ENCODE measurements at regions not wholly inside any gene's neighbourhood (a gene's known extent, or its start where the extent isn't known, plus 50 kb on each side); places are given as distances from the start of the nearest gene placed in this dataset.

DNA sequence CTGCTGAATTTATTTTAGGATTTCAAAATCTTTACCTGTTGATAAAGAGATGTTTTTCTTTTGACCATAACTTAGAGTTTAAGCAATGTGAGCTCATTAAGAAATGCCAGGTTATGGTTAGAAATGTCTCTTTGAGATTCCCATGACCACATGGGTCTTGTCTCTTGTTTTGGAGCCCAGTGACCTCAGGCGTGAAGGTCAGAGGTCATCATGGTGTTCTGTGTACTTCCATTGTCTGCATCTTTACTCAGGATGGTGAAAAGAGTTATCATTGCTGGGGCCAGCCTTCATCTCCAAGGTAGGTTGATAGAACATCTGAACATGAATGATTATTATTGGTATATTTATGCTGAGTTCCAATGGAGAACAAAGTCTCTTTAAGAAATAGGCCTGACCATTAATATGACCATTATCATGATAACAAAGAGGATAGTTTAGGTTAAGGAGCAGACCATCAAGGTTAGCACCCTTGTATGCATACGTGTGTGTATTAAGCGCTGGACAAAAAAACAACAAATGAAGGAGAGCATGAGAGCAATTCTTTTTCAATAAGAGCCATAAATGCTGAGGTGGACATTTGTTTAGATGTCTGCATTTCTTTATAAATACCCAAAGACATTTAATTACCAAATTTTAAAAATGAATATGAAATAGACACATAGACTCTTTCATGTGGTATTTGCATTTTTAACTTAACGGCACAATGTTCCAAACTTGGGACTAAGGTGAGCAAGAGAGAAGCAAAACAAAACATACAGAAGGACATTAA lies 120.6 kb upstream of the PAQR3 start:
- Mint-ChIP-seq H3K36me3 (ENCODE audit: low read depth) (no peaks in the 10 kb centered on the region), H3K4me3 (no peak overlapping the region), H3K27me3 (ENCODE audit: low read depth) (peaks cover 2% of the 10 kb centered on the region), H3K4me1 (ENCODE audit: low read depth) (no peaks in the 10 kb centered on the region), H3K27ac (no peak overlapping the region), H3K9me3 (ENCODE audit: insufficient read depth) (no peaks in the 10 kb centered on the region)
- POLR2A ChIA-PET, result no interaction called here
- CTCF ChIA-PET, result no interaction called here
- ATAC-seq (no peak), DNase-seq (no peak)

GRCh38 chr4:79057772-79058171 lies 118.5 kb upstream of the PAQR3 start:
- ChIA-PET CTCF (no interaction called here), POLR2A (no interaction called here)
- Mint-ChIP-seq H3K4me3 (no peak overlapping the region), H3K27ac (no peak overlapping the region), H3K9me3 (ENCODE audit: insufficient read depth) (no peaks in the 10 kb centered on the region), H3K27me3 (ENCODE audit: low read depth) (peaks cover 2% of the 10 kb centered on the region), H3K4me1 (ENCODE audit: low read depth) (no peaks in the 10 kb centered on the region), H3K36me3 (ENCODE audit: low read depth) (no peaks in the 10 kb centered on the region)
- no peak for ATAC-seq
- DNase-seq, result no peak

DNA sequence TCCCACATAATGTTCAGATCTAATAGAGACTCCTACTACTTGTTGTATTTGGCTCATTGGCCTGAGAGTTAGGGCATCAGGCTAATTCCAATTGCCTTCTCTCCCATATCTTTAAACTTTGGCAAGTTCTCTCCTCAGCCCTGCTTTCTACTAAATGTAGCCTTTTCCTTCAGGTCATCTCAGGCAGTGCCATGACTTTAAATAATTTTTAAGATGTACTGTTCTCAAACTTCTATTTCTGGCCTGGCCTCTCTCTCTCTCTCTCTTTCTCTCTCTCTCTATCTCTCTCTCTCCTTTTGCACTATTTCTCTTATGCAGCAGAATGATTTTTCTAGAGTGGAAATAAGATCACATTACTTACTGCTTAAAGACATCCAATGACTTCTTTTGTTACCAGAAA lies 114.5 kb upstream of the PAQR3 start:
- POLR2A ChIA-PET, result no interaction called here
- Mint-ChIP-seq H3K4me3 (no peak overlapping the region), H3K36me3 (ENCODE audit: low read depth) (no peaks in the 10 kb centered on the region), H3K4me1 (ENCODE audit: low read depth) (no peaks in the 10 kb centered on the region), H3K27me3 (ENCODE audit: low read depth) (peaks cover 2% of the 10 kb centered on the region), H3K27ac (no peak overlapping the region), H3K9me3 (ENCODE audit: insufficient read depth) (no peaks in the 10 kb centered on the region)
- no peak for ATAC-seq
- CTCF ChIA-PET, result interaction anchor here (0.6 kb wide), 1 partner anchor 21 kb away, joined by 3 read pairs; no protein-coding TSS in a partner anchor
- DNase-seq, result no peak

GRCh38 chr4:79050541-79050880 lies 111.3 kb upstream of the PAQR3 start:
- DNase-seq (no peak), ATAC-seq (no peak)
- ChIA-PET POLR2A (no interaction called here), CTCF (no interaction called here)
- no peak overlapping the region for H3K27ac Mint-ChIP-seq
- no peak overlapping the region for H3K4me3 Mint-ChIP-seq
- H3K9me3 Mint-ChIP-seq (ENCODE audit: insufficient read depth), result no peaks in the 10 kb centered on the region
- H3K4me1 Mint-ChIP-seq (ENCODE audit: low read depth), result no peaks in the 10 kb centered on the region
- peaks cover 2% of the 10 kb centered on the region for H3K27me3 Mint-ChIP-seq (ENCODE audit: low read depth)
- no peaks in the 10 kb centered on the region for H3K36me3 Mint-ChIP-seq (ENCODE audit: low read depth)

- ChIA-PET POLR2A (no interaction called here), CTCF (no interaction called here)
- H3K4me1 Mint-ChIP-seq (ENCODE audit: low read depth), result no peaks in the 10 kb centered on the region
- H3K36me3 Mint-ChIP-seq (ENCODE audit: low read depth), result no peaks in the 10 kb centered on the region
- no peaks in the 10 kb centered on the region for H3K27me3 Mint-ChIP-seq (ENCODE audit: low read depth)
- no peak overlapping the region for H3K27ac Mint-ChIP-seq
- ATAC-seq (no peak), DNase-seq (no peak)
- no peaks in the 10 kb centered on the region for H3K9me3 Mint-ChIP-seq (ENCODE audit: insufficient read depth)
- H3K4me3 Mint-ChIP-seq, result no peak overlapping the region
Observed at GRCh38 chr4:79049840-79050540, 110.8 kb upstream of the PAQR3 start.

- Mint-ChIP-seq H3K27ac (no peak overlapping the region), H3K36me3 (ENCODE audit: low read depth) (no peaks in the 10 kb centered on the region), H3K4me3 (no peak overlapping the region), H3K27me3 (ENCODE audit: low read depth) (no peaks in the 10 kb centered on the region), H3K4me1 (ENCODE audit: low read depth) (no peaks in the 10 kb centered on the region), H3K9me3 (ENCODE audit: insufficient read depth) (no peaks in the 10 kb centered on the region)
- DNase-seq (no peak), ATAC-seq (no peak)
- POLR2A ChIA-PET, result no interaction called here
- CTCF ChIA-PET, result no interaction called here
Observed at GRCh38 chr4:79048878-79049277, 109.6 kb upstream of the PAQR3 start.

DNA sequence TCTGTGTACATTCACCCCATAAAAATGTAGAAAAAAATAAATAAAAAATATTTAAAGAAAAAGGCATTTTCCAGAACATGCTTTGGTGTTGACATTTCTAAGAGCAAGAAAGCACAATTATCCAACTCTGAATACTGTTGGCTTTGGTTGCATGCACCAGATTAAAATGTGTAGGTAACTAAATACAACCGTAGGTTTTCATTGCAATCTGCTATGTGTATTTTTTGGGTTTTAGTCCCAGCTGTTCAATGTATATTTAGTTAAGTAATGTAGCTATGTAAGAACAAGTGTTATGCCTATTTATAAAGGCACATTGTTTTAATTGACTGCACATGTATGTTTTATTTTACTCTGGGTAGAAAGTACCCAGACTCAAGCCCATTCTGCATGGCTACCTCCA lies 108.1 kb upstream of the PAQR3 start:
- H3K27me3 Mint-ChIP-seq (ENCODE audit: low read depth), result no peaks in the 10 kb centered on the region
- POLR2A ChIA-PET, result no interaction called here
- no peaks in the 10 kb centered on the region for H3K4me1 Mint-ChIP-seq (ENCODE audit: low read depth)
- no peaks in the 10 kb centered on the region for H3K36me3 Mint-ChIP-seq (ENCODE audit: low read depth)
- H3K27ac Mint-ChIP-seq, result no peak overlapping the region
- no peak overlapping the region for H3K4me3 Mint-ChIP-seq
- CTCF ChIA-PET, result no interaction called here
- H3K9me3 Mint-ChIP-seq (ENCODE audit: insufficient read depth), result no peaks in the 10 kb centered on the region
- no peak for DNase-seq
- no peak for ATAC-seq

DNA sequence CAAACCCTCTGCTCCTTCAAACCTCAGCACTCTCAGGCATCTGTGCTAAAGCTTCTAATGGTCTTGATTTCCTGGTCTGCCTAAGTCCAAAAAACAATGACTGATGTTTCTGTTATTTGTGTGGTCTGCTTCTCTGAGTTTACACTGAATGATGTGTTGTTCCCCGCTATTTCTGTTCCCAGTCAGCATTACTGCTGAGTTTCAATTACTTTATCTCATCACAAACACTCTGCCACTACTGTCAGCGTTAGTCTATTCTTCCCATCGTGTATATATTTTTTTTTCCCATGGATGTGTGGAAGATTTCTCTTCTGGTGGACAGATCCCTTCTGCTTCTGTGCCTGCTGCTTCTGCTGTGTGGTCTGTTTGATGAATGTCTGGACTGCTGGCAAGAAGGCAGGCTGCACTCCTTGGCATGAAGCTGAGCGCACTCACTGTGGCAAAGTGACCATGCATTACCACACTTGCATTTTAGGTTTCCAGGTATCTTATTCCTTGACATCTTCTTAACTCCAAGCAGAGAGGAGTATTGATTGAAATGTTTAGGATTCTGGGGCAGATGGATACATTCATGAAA lies 106.9 kb upstream of the PAQR3 start:
- CTCF ChIA-PET, result no interaction called here
- Mint-ChIP-seq H3K9me3 (ENCODE audit: insufficient read depth) (no peaks in the 10 kb centered on the region), H3K4me1 (ENCODE audit: low read depth) (no peaks in the 10 kb centered on the region)

GRCh38 chr4:79044141-79044659 lies 105.0 kb upstream of the PAQR3 start:
- H3K9me3 Mint-ChIP-seq (ENCODE audit: insufficient read depth), result no peaks in the 10 kb centered on the region
- CTCF ChIA-PET, result no interaction called here

More for the DNA sequence above, 106.9 kb upstream of the PAQR3 start:
- POLR2A ChIA-PET, result no interaction called here
- no peak overlapping the region for H3K27ac Mint-ChIP-seq
- H3K27me3 Mint-ChIP-seq (ENCODE audit: low read depth), result no peaks in the 10 kb centered on the region
- ATAC-seq (no peak), DNase-seq (no peak)
- no peak overlapping the region for H3K4me3 Mint-ChIP-seq
- H3K36me3 Mint-ChIP-seq (ENCODE audit: low read depth), result no peaks in the 10 kb centered on the region

GRCh38 chr4:79043138-79043537 lies 103.9 kb upstream of the PAQR3 start:
- H3K4me1 Mint-ChIP-seq (ENCODE audit: low read depth), result no peaks in the 10 kb centered on the region

More at GRCh38 chr4:79044141-79044659, 105.0 kb upstream of the PAQR3 start:
- POLR2A ChIA-PET, result no interaction called here
- ATAC-seq, result no peak
- no peaks in the 10 kb centered on the region for H3K36me3 Mint-ChIP-seq (ENCODE audit: low read depth)
- no peak for DNase-seq
- H3K4me3 Mint-ChIP-seq, result no peak overlapping the region
- H3K4me1 Mint-ChIP-seq (ENCODE audit: low read depth), result no peaks in the 10 kb centered on the region
- no peak overlapping the region for H3K27ac Mint-ChIP-seq
- H3K27me3 Mint-ChIP-seq (ENCODE audit: low read depth), result no peaks in the 10 kb centered on the region

GRCh38 chr4:79042079-79042674 lies 102.9 kb upstream of the PAQR3 start:
- POLR2A ChIA-PET, result no interaction called here

More at GRCh38 chr4:79043138-79043537, 103.9 kb upstream of the PAQR3 start:
- ATAC-seq (no peak), DNase-seq (no peak)
- H3K4me3 Mint-ChIP-seq, result no peak overlapping the region
- no peaks in the 10 kb centered on the region for H3K27me3 Mint-ChIP-seq (ENCODE audit: low read depth)
- ChIA-PET CTCF (no interaction called here), POLR2A (no interaction called here)
- H3K27ac Mint-ChIP-seq, result no peak overlapping the region
- no peaks in the 10 kb centered on the region for H3K36me3 Mint-ChIP-seq (ENCODE audit: low read depth)
- no peaks in the 10 kb centered on the region for H3K9me3 Mint-ChIP-seq (ENCODE audit: insufficient read depth)

DNA sequence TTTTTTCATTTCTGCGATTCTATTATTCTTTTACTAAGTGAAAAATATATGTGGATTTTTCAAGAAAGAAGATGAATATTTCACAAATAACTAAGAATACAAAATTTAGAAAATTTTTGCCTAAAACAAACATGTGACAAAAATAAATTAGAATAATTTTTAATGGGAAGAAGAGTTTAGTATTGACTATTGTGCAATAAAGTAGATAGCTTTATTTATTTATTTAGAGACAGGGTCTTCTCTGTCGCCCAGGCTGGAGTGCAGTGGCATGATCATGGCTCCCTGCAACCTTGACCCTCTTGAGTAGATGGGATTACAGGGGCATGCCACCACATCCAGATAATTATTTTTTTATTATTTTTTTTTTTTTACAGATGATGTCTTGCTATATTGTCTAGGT lies 95.3 kb upstream of the PAQR3 start:
- CTCF ChIA-PET, result no interaction called here
- no peak overlapping the region for H3K4me3 Mint-ChIP-seq

More at GRCh38 chr4:79042079-79042674, 102.9 kb upstream of the PAQR3 start:
- Mint-ChIP-seq H3K27me3 (ENCODE audit: low read depth) (no peaks in the 10 kb centered on the region), H3K36me3 (ENCODE audit: low read depth) (no peaks in the 10 kb centered on the region), H3K4me3 (no peak overlapping the region), H3K4me1 (ENCODE audit: low read depth) (no peaks in the 10 kb centered on the region), H3K27ac (no peak overlapping the region), H3K9me3 (ENCODE audit: insufficient read depth) (no peaks in the 10 kb centered on the region)
- ATAC-seq (no peak), DNase-seq (no peak)
- CTCF ChIA-PET, result interaction anchor here (1.3 kb wide), 1 partner anchor 10 kb away, joined by 3 read pairs; no protein-coding TSS in a partner anchor

More for the DNA sequence above, 95.3 kb upstream of the PAQR3 start:
- no peak for DNase-seq
- H3K27ac Mint-ChIP-seq, result no peak overlapping the region
- POLR2A ChIA-PET, result no interaction called here
- no peaks in the 10 kb centered on the region for H3K36me3 Mint-ChIP-seq (ENCODE audit: low read depth)
- no peaks in the 10 kb centered on the region for H3K4me1 Mint-ChIP-seq (ENCODE audit: low read depth)
- H3K27me3 Mint-ChIP-seq (ENCODE audit: low read depth), result peaks cover 3% of the 10 kb centered on the region
- no peaks in the 10 kb centered on the region for H3K9me3 Mint-ChIP-seq (ENCODE audit: insufficient read depth)
- no peak for ATAC-seq

All from activated CD8-positive, alpha-beta T cell treated with anti-CD3 and anti-CD28 coated beads, Interleukin-2, amount 10 ng/mL, durations not matched to agents 7 days and 5 days (primary cell).